ENCODE measurements at regions not wholly inside any gene's neighbourhood (a gene's known extent, or its start where the extent isn't known, plus 50 kb on each side); places are given as distances from the start of the nearest gene placed in this dataset.
A peak's percentile ranks its signal among the peaks of the same experiment; 100 is the strongest.

DNA sequence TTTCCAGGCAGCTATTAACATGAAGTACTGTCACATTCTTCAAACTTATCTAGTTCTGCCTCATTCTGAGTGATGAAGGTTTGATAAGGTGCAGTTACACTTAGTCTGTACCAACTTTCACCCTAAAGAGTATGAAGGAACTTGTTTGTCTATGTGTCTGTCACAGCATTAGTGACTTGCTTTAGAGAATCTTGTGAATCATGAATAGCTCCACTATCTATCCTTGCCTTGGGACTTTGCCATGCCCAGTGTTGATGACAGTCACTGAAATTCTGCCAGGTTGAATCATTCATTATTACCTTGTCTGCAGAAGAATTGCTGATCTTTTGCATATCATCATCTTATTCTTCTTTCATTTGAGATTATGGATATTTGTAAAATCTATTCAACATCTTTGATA is 50.9 kb upstream of the A1CF start:
- DNase-seq, result no peak
- no peaks in the 10 kb centered on the region for H3K36me3 ChIP-seq (ENCODE audit: insufficient read depth in 1 of 2, low read depth in 1 of 2)
- intact Hi-C loops (cut with DNase I), result no loop called here
- TF ChIP-seq, protein P1, sequence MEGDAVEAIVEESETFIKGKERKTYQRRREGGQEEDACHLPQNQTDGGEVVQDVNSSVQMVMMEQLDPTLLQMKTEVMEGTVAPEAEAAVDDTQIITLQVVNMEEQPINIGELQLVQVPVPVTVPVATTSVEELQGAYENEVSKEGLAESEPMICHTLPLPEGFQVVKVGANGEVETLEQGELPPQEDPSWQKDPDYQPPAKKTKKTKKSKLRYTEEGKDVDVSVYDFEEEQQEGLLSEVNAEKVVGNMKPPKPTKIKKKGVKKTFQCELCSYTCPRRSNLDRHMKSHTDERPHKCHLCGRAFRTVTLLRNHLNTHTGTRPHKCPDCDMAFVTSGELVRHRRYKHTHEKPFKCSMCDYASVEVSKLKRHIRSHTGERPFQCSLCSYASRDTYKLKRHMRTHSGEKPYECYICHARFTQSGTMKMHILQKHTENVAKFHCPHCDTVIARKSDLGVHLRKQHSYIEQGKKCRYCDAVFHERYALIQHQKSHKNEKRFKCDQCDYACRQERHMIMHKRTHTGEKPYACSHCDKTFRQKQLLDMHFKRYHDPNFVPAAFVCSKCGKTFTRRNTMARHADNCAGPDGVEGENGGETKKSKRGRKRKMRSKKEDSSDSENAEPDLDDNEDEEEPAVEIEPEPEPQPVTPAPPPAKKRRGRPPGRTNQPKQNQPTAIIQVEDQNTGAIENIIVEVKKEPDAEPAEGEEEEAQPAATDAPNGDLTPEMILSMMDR (IDR thresholded peaks at IDR 0.05), result no peak
- no peaks in the 10 kb centered on the region for H3K27me3 ChIP-seq (ENCODE audit: insufficient read depth in 3 of 3, low read length in 2 of 3)
- no peak overlapping the region for H3K27ac ChIP-seq
- peak in 2 of 4 donors; percentile 30 to 47 for ATAC-seq
- peaks cover 7% of the 10 kb centered on the region for H3K4me1 ChIP-seq
- H3K9me3 ChIP-seq, result no peaks in the 10 kb centered on the region
- no peak overlapping the region for H3K4me3 ChIP-seq

DNA sequence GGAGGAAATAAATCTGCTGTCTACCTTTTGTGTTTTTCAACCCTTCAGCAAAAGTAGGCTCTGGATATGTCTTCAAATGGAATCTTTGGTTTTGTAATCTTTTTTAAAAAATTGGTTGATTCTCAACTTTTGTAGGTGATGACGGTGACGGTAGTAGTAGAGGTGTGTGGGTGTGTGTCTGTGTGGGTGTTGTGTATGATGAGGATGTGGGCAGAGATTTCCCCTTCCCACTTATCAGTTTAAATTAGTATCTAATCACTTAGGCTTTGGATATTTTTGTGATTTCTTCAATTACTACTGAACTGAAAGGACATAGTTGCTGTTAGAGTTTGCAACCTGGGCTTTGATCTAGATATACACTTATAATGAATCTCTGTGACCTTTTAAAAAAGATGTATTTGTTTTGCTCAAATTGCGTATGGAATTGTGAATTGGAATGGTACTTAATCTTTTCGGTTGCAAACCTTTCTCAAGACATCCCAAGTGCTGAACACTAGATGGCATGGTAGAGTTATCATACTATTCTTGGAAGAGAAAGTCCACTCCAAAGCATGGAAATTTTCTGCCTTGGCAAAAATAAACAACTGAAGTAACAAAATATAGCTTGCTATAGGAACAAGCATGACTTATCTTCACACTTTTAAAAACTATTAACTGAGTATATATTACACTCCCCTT is 51.9 kb upstream of the A1CF start:
- no peaks in the 10 kb centered on the region for H3K36me3 ChIP-seq (ENCODE audit: insufficient read depth in 1 of 2, low read depth in 1 of 2)
- peaks cover 12% of the 10 kb centered on the region for H3K4me1 ChIP-seq
- 30 to 36% (median 32%) methylated on average over 4 of the region's 4 CpGs for WGBS, 3 donors
- intact Hi-C loops (cut with DNase I), result no loop called here
- H3K9me3 ChIP-seq, result no peaks in the 10 kb centered on the region
- peak in 3 of 4 donors; percentile 51 to 83 (median 70) for ATAC-seq
- TF ChIP-seq, protein P1 (IDR thresholded peaks at IDR 0.05), result peak; percentile 53
- no peak for DNase-seq
- no peaks in the 10 kb centered on the region for H3K27me3 ChIP-seq (ENCODE audit: insufficient read depth in 3 of 3, low read length in 2 of 3)
- no peak overlapping the region for H3K27ac ChIP-seq
- H3K4me3 ChIP-seq, result no peak overlapping the region

DNA sequence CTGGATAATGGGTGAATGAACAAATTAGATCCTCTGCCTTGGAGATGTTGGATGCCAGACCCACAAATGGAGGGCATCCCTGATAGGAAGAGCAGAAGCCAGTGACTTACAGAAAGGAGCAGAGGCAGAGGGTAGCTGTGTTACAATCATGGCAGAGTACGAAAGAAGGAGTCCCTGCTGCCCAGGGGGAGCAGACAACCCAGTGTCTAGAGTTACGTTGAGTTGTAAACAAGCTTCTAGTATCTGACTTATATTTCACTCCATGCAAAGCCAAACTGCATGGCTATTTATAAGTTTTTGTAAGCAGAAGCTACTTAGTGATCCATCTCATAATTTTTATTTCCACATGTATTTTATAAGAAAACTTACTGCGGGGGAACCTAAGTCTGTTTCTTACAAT is 56.2 kb upstream of the A1CF start:
- DNase-seq (no peak), ATAC-seq (peak in 2 of 4 donors; percentile 57 to 59)
- peaks cover 12% of the 10 kb centered on the region for H3K4me1 ChIP-seq
- no peaks in the 10 kb centered on the region for H3K9me3 ChIP-seq
- WGBS, 3 donors, result 30 to 53% (median 38%) methylated on average over 3 of the region's 3 CpGs
- TF ChIP-seq, protein P1 (IDR thresholded peaks at IDR 0.05), result no peak
- intact Hi-C loops (cut with DNase I), result no loop called here
- no peaks in the 10 kb centered on the region for H3K36me3 ChIP-seq (ENCODE audit: insufficient read depth in 1 of 2, low read depth in 1 of 2)
- H3K4me3 ChIP-seq, result no peak overlapping the region
- H3K27me3 ChIP-seq (ENCODE audit: insufficient read depth in 3 of 3, low read length in 2 of 3), result no peaks in the 10 kb centered on the region
- peak overlapping the region; percentile 41 for H3K27ac ChIP-seq

DNA sequence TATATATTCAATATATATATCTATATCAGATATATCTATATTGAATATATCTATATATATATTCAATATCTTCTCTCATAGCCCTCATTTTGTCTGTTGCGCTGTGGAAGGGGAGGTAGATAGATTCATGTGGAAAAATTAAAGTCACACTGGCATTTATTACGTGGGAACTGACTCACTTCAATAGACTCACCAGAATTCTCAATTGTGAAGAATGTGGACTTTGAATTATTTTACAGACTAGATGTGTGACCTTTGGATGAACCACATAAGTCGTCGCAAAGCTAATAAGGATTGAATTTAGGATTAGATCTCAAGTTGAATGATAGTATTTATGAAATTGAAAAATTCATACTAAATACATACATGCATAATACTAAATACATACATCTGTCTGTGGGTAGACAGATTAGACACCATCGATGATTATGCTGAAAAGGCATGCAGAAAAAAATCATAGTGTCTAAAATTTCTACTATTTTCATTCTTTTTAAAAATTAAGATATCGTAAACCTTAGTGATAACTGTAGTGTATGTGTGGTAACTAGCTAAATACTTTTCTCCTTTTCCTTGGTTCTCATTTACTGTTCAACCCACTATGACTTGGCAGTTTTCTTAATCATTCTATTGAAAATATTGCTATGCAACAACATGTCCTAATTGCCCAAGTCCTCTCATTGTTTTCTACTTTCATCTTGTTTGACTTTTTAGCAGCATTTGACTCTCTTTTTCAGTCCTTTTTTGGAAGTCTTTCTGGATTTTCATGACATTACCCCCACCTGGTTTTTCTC is 61.8 kb upstream of the A1CF start:
- Histone ChIP-seq H3K27me3 (ENCODE audit: insufficient read depth in 3 of 3, low read length in 2 of 3) (no peaks in the 10 kb centered on the region), H3K27ac (no peak overlapping the region), H3K4me3 (no peak overlapping the region), H3K4me1 (peaks cover 3% of the 10 kb centered on the region), H3K9me3 (no peaks in the 10 kb centered on the region), H3K36me3 (ENCODE audit: insufficient read depth in 1 of 2, low read depth in 1 of 2) (no peaks in the 10 kb centered on the region)
- ATAC-seq (no peak), DNase-seq (no peak)
- 81 to 85% (median 83%) methylated on average over 6 of the region's 6 CpGs for WGBS, 3 donors
- TF ChIP-seq, protein P1 (IDR thresholded peaks at IDR 0.05), result no peak
- intact Hi-C loops (cut with DNase I), result no loop called here
